Endothelial cell of umbilical vein (primary cell): ENCODE measurements at regions not wholly inside any gene's neighbourhood (a gene's known extent, or its start where the extent isn't known, plus 50 kb on each side); places are given as distances from the start of the nearest gene placed in this dataset.

Experiments
- EZH2 ChIP-seq: IDR thresholded peaks from 2 replicates; pipeline ENCODE4 v1.6.1; 2012; ENCODE audit warnings: borderline replicate concordance, low read depth, mild to moderate bottlenecking, moderate library complexity, low read length, inconsistent platforms; ENCODE audit not compliant: severe bottlenecking
- GATA2 ChIP-seq: IDR thresholded peaks from 2 replicates; pipeline ENCODE4 v1.7.0; 2011; ENCODE audit warnings: low read depth, mild to moderate bottlenecking, moderate library complexity, mixed read lengths, low read length; ENCODE audit not compliant: insufficient read length, insufficient read depth
- JUN ChIP-seq: IDR thresholded peaks from 2 replicates; pipeline ENCODE4 v1.6.1; 2011; ENCODE audit warnings: borderline replicate concordance, low read depth; ENCODE audit not compliant: insufficient read length, insufficient read depth
- POLR2A ChIP-seq: IDR thresholded peaks from 2 replicates; pipeline ENCODE4 v1.6.1; 2012; ENCODE audit warnings: low read depth, mild to moderate bottlenecking, control low read depth, low read length
- POLR2AphosphoS5 ChIP-seq: IDR thresholded peaks from 2 replicates; pipeline ENCODE4 v1.6.1; 2012; ENCODE audit warnings: low read depth, mild to moderate bottlenecking, control low read depth, low read length, moderate library complexity; ENCODE audit not compliant: insufficient read depth
- TF ChIP-seq, protein P1 (sequence below), 2 donors: IDR thresholded peaks; 1 replicate in 1 of 2; 2 replicates in 1 of 2; pipeline ENCODE4 v1.5.1; 2011; ENCODE audit warnings: low read length in 2 of 2, mild to moderate bottlenecking in 2 of 2, moderate library complexity in 2 of 2, control low read depth in 1 of 2, inconsistent platforms in 1 of 2, low read depth in 1 of 2; ENCODE audit not compliant: insufficient read depth in 1 of 2; ENCODE audit errors: extremely low read depth in 1 of 2
- TF ChIP-seq, protein P2 (sequence below): IDR thresholded peaks from 2 replicates; pipeline ENCODE4 v1.6.1; 2011; ENCODE audit not compliant: insufficient read depth, insufficient read length

DNA sequence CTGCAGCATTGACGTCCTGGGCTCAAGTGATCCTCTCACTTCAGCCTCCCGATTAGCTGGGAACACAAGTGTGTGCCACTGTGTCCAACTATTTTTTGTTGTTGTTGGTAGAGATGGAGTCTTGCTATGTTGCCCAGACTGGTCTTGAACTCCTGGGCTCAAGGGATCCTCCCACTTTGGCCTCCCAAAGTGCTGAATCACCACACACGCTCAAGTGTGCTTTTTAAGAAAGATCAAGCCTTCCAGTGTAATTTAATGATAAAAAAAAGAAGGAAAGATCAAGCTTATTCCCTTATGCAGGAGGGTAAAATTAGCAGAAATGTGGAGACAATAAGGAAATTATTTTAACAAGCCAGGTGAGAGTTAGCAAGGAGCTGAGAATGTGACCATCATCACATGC lies 61.1 kb upstream of the SERBP1 start:
- TF ChIP-seq, protein P1, sequence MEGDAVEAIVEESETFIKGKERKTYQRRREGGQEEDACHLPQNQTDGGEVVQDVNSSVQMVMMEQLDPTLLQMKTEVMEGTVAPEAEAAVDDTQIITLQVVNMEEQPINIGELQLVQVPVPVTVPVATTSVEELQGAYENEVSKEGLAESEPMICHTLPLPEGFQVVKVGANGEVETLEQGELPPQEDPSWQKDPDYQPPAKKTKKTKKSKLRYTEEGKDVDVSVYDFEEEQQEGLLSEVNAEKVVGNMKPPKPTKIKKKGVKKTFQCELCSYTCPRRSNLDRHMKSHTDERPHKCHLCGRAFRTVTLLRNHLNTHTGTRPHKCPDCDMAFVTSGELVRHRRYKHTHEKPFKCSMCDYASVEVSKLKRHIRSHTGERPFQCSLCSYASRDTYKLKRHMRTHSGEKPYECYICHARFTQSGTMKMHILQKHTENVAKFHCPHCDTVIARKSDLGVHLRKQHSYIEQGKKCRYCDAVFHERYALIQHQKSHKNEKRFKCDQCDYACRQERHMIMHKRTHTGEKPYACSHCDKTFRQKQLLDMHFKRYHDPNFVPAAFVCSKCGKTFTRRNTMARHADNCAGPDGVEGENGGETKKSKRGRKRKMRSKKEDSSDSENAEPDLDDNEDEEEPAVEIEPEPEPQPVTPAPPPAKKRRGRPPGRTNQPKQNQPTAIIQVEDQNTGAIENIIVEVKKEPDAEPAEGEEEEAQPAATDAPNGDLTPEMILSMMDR (IDR thresholded peaks at IDR 0.05; ENCODE audit: extremely low read depth in 1 of 2, insufficient read depth in 1 of 2, low read depth in 1 of 2, low read length in 2 of 2): no peak
- TF ChIP-seq EZH2 (no peak), POLR2AphosphoS5 (no peak), JUN (no peak), POLR2A (no peak), GATA2 (no peak)
- TF ChIP-seq, protein P2, sequence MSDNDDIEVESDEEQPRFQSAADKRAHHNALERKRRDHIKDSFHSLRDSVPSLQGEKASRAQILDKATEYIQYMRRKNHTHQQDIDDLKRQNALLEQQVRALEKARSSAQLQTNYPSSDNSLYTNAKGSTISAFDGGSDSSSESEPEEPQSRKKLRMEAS: no peak
